GM12874 (cell line): ENCODE measurements at regions not wholly inside any gene's neighbourhood (a gene's known extent, or its start where the extent isn't known, plus 50 kb on each side); places are given as distances from the start of the nearest gene placed in this dataset.

Source experiments
- TF ChIP-seq, protein P1 (sequence below): IDR thresholded peaks from 2 replicates; pipeline ENCODE4 v1.5.1; 2011; ENCODE audit warnings: low read depth, mild to moderate bottlenecking, control low read depth, low read length, moderate library complexity; ENCODE audit not compliant: insufficient read depth

DNA sequence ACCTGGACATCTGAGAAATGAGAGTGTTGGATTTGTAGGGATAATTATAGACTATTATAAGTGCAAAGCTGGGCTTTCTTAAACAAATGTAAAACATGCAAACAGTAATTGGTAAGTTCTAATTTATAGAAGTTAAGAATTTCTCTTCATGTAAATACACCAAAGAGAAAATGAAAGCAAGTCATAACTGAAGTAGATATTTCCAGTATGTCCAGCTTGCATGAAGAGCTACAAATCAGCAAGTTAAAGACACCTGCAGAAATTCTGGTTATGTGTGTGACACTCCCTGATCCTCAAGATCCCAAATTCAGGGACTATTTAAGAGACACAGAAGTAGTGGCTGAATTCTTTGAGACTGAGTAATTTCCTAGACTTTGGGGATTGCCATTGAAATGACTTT, 308.9 kb downstream of the TLE4 start:
- TF ChIP-seq, protein P1, sequence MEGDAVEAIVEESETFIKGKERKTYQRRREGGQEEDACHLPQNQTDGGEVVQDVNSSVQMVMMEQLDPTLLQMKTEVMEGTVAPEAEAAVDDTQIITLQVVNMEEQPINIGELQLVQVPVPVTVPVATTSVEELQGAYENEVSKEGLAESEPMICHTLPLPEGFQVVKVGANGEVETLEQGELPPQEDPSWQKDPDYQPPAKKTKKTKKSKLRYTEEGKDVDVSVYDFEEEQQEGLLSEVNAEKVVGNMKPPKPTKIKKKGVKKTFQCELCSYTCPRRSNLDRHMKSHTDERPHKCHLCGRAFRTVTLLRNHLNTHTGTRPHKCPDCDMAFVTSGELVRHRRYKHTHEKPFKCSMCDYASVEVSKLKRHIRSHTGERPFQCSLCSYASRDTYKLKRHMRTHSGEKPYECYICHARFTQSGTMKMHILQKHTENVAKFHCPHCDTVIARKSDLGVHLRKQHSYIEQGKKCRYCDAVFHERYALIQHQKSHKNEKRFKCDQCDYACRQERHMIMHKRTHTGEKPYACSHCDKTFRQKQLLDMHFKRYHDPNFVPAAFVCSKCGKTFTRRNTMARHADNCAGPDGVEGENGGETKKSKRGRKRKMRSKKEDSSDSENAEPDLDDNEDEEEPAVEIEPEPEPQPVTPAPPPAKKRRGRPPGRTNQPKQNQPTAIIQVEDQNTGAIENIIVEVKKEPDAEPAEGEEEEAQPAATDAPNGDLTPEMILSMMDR: no peak

DNA sequence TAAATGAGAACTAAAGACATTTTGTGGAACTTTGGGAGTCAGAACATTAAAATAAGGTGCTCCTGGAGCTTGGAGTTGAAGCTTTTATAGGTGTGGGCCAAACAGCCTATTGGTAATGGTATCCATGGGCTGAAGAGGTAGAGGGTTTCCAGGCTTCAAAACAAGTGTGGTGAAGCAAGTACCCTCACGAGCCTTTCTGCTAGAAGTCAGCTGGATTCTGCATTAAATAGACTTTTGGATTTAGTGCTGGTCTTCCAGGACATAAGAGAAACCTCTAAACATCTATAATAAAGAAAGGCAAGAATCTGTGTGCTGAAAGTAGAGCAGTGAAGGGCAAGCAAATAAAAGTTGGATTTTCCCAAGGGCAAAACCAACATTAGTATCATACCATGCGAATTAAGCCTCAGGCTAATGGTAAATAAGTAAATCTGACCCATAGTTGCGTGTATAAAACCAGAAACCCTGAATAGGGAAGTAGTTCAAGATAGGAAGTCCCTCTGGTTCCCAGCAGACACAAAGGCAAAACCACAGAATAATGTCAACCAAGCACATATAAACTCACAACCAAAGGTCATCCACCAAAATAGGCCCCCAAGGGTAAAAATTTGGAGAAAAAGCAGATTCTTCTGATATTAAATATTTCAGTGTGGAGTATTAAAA, 306.3 kb downstream of the TLE4 start:
- TF ChIP-seq, protein P1: no peak

DNA sequence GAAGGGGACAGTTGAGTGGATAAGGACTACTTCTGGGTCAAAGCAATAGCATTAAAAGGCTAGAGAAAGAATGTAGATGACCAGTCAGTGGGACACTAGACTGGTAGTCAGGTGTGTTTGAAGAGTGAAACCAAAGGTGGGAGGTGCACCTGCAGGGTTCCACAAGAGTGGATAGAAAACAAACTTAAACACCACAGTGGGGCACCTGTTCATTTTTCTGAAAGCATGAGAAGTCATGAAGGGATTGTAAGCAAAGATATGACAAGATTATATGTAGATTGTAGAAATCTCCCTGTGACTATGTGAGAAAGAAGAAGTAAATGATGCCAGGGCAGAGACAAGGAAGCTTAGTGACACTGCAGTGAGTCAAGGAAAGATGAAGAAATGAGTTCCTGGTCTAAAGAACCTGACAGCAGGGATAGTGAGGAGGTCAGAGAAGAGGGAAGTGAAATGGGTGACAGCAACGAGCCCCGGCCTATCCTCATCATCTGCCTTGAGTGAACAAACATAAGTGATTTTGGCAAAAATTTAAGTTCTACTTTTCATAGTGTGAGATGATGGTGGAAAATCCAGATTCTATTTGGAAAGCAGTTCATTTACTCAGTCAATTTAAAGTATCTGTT, 296.9 kb downstream of the TLE4 start:
- TF ChIP-seq, protein P1: no peak

DNA sequence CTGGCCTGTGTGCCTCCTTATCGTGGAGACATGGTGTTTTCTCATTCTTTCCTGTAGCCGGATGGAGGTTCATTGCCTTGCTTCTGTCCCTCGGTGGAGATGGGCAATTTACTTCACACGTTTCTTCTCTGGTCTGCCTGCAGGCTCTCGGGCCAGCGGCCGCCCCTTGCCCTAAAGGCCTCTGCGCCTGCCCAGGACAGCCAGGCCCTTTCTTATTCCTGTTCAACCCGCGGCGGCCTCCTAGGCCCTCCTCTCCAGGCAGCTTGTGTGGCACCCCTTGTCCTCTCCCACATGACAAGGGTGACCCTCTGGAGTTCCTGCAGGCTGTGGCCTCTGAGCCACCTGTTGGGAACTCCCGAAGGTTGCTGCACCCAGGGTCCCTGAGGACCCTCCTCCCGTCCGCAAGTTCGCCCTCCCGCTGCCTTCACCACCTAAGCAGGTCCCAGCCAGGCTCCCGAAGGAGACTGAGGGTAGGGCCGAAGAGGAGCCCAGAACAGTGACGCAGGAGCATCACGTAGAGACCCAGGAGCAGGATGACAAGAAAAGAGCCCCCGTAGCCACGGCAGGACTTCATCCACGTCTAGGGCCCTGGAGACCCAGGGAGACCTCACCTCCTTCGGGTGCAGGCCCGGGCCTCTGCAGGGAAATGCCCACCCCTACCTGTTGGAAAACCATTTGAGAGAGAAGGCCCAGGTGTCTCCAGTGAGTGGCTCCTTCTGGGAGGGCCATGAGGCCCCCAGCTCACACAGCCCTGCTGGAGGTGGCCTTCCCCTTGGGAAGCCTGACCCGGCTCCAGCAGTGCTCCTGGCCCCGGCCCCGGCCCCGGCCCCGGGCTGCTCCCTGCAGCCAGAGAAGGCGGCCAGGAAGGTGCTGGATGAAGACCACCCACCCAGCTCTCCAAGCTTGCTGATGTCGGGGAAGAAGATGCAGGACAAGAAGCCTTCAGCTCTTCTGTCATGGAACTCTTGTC, 291.4 kb downstream of the TLE4 start:
- TF ChIP-seq, protein P1: no peak

DNA sequence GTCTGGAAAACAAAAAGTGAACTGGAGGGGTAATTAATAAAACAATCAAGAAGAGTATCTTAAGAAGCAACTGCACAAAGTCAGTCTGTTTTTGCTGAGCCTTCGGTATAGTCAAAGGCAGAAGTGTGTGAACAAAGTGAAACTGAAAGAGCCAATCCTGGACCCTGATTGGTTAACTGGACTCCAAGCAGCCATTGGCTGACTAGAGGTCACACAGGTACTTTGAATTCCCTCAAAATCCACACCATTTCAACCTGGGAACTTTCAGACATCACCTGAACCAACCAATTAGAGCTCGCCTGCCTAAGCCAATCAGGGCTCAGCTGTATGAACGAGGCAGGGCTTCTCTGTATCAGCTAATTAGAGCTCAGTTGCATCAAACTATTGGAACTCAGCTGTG, 286.7 kb downstream of the TLE4 start:
- TF ChIP-seq, protein P1: no peak

DNA sequence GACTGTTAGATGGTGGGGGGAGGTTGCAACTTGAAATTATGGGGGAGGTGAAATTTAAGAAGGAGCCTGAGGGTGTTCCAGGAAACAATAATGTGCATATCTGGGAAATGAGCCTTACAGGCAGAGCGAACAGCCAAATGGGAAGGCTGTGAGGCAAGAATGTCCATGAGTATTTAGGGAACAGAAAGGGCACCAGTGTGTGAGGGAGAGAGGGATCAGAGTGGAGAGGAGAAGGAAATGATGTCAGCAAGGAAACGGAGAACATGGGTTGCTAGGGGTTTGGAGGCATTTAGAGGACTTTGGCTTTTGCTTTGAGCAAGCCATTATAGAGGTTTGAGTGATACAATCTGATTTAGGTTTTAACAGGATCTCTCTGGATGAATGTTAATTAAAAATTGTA, 285.4 kb downstream of the TLE4 start:
- TF ChIP-seq, protein P1: no peak

DNA sequence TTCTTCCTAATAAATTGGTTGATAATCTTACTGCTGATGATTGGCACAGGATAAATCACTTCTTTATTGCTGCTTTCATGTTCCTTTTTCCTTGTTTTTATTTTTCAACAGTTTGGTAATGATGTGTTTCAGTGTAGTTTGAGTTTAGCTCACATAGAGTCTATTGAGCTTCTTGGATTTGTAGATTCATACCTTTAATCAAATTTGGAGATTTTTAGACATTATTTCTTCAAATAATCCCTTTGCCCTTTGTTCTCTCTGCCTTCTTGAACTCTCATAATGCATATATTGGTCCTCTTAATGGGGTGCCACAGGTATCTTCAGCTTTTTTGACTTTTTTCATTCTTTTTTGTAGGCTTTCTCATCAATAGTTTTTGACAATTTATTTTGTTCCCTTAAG, 275.3 kb downstream of the TLE4 start:
- TF ChIP-seq, protein P1: no peak
